ENCODE measurements at regions not wholly inside any gene's neighbourhood (a gene's known extent, or its start where the extent isn't known, plus 50 kb on each side); places are given as distances from the start of the nearest gene placed in this dataset.

GRCh38 chr5:93235761-93236160 lies 345.3 kb downstream of the NR2F1-AS1 start:
- no peak for TF ChIP-seq CTCF (conservative IDR thresholded peaks at IDR 0.05 in 1 of 2, IDR thresholded peaks at IDR 0.05 in 1 of 2; ENCODE audit: extremely low read depth in 1 of 2, insufficient read depth in 1 of 2, low read depth in 1 of 2, low read length in 2 of 2)
- TF ChIP-seq EZH2 (IDR thresholded peaks at IDR 0.05; ENCODE audit: borderline replicate concordance, low read length): no peak
